ENCODE measurements at regions not wholly inside any gene's neighbourhood (a gene's known extent, or its start where the extent isn't known, plus 50 kb on each side); places are given as distances from the start of the nearest gene placed in this dataset.

DNA sequence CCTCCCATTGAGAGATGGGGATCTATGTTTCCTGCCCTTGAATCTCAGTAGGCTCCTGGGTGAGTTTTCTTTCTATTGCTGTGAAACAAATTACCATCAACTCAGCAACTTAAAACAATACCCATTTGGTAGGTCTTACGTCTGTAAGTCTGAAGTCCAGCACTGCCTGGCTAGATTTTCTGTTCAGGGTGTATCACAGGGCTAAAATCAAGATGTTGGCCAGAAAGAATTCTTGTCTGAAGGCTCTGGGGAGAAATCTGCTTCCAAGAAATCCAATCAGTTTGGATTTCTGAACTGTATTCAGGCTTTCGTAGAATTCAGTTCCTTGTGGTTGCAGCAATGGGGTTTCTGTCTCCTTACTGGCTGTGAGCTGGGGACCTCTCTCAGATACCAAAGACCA lies 99.6 kb upstream of the SLC24A3 start:
- Histone ChIP-seq H3K27ac (ENCODE audit: low read depth, low read length) (no peak overlapping the region), H2AFZ (ENCODE audit: low read length) (no peak overlapping the region), H3K9me3 (ENCODE audit: low read depth, low read length) (no peaks in the 10 kb centered on the region), H3K4me2 (ENCODE audit: insufficient read depth, low read length) (no peak overlapping the region), H4K20me1 (ENCODE audit: insufficient read depth, low read length) (no peaks in the 10 kb centered on the region), H3K4me1 (ENCODE audit: insufficient read depth, low read length) (no peaks in the 10 kb centered on the region), H3K36me3 (ENCODE audit: insufficient read depth, low read length) (no peaks in the 10 kb centered on the region), H3K4me3 (ENCODE audit: insufficient read depth, low read length) (no peak overlapping the region), H3K79me2 (ENCODE audit: insufficient read depth, low read length) (no peaks in the 10 kb centered on the region), H3K27me3 (ENCODE audit: insufficient read depth, low read length) (no peaks in the 10 kb centered on the region)
- DNase-seq (ENCODE audit: insufficient read length, low spot score, missing footprints), result no peak
- TF ChIP-seq CTCF (IDR thresholded peaks at IDR 0.05; ENCODE audit: extremely low read depth, low read depth, low read length), result no peak

GRCh38 chr20:19113343-19113930 lies 99.0 kb upstream of the SLC24A3 start:
- Histone ChIP-seq H3K36me3 (ENCODE audit: insufficient read depth, low read length) (no peaks in the 10 kb centered on the region), H3K27me3 (ENCODE audit: insufficient read depth, low read length) (no peaks in the 10 kb centered on the region), H4K20me1 (ENCODE audit: insufficient read depth, low read length) (no peaks in the 10 kb centered on the region), H3K4me2 (ENCODE audit: insufficient read depth, low read length) (no peak overlapping the region), H3K4me1 (ENCODE audit: insufficient read depth, low read length) (no peaks in the 10 kb centered on the region), H3K9me3 (ENCODE audit: low read depth, low read length) (no peaks in the 10 kb centered on the region), H3K27ac (ENCODE audit: low read depth, low read length) (no peak overlapping the region), H2AFZ (ENCODE audit: low read length) (no peak overlapping the region), H3K79me2 (ENCODE audit: insufficient read depth, low read length) (no peaks in the 10 kb centered on the region), H3K4me3 (ENCODE audit: insufficient read depth, low read length) (no peak overlapping the region)
- TF ChIP-seq CTCF (IDR thresholded peaks at IDR 0.05; ENCODE audit: extremely low read depth, low read depth, low read length), result no peak
- DNase-seq (ENCODE audit: insufficient read length, low spot score, missing footprints), result no peak

GRCh38 chr20:19114410-19114809 lies 98.0 kb upstream of the SLC24A3 start:
- H3K27ac ChIP-seq (ENCODE audit: low read depth, low read length), result no peak overlapping the region
- H3K36me3 ChIP-seq (ENCODE audit: insufficient read depth, low read length), result no peaks in the 10 kb centered on the region
- no peak overlapping the region for H2AFZ ChIP-seq (ENCODE audit: low read length)
- no peak overlapping the region for H3K4me2 ChIP-seq (ENCODE audit: insufficient read depth, low read length)
- no peaks in the 10 kb centered on the region for H3K4me1 ChIP-seq (ENCODE audit: insufficient read depth, low read length)
- no peaks in the 10 kb centered on the region for H3K79me2 ChIP-seq (ENCODE audit: insufficient read depth, low read length)
- no peaks in the 10 kb centered on the region for H3K9me3 ChIP-seq (ENCODE audit: low read depth, low read length)
- H4K20me1 ChIP-seq (ENCODE audit: insufficient read depth, low read length), result no peaks in the 10 kb centered on the region
- no peak for DNase-seq (ENCODE audit: insufficient read length, low spot score, missing footprints)
- TF ChIP-seq CTCF (IDR thresholded peaks at IDR 0.05; ENCODE audit: extremely low read depth, low read depth, low read length), result no peak
- H3K27me3 ChIP-seq (ENCODE audit: insufficient read depth, low read length), result no peaks in the 10 kb centered on the region
- H3K4me3 ChIP-seq (ENCODE audit: insufficient read depth, low read length), result no peak overlapping the region

DNA sequence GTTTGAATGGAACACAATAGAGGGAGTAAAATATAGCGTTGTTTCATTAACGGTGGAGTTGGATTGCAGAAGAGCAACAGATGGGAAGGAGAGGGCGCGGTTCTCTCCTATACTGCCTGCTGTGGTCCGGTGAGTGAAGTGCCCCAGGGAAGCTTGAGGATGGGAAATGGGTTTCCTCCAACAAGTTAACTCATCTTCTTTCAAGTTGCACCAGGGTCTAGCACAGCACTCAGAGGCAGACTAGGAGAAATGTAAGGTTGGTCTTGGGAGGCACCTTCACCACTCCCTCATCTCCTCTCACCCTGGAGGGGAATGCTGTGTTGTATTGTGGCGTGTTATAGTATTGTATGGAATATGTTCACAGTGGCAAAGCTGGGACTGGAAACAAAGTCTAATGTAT lies 96.9 kb upstream of the SLC24A3 start:
- H2AFZ ChIP-seq (ENCODE audit: low read length), result no peak overlapping the region
- TF ChIP-seq CTCF (IDR thresholded peaks at IDR 0.05; ENCODE audit: extremely low read depth, low read depth, low read length), result no peak
- DNase-seq (ENCODE audit: insufficient read length, low spot score, missing footprints), result no peak

More for the DNA sequence above, 96.9 kb upstream of the SLC24A3 start:
- Histone ChIP-seq H3K4me2 (ENCODE audit: insufficient read depth, low read length) (no peak overlapping the region), H4K20me1 (ENCODE audit: insufficient read depth, low read length) (no peaks in the 10 kb centered on the region), H3K4me3 (ENCODE audit: insufficient read depth, low read length) (no peak overlapping the region), H3K36me3 (ENCODE audit: insufficient read depth, low read length) (no peaks in the 10 kb centered on the region), H3K79me2 (ENCODE audit: insufficient read depth, low read length) (no peaks in the 10 kb centered on the region), H3K9me3 (ENCODE audit: low read depth, low read length) (peaks cover 3% of the 10 kb centered on the region), H3K4me1 (ENCODE audit: insufficient read depth, low read length) (no peaks in the 10 kb centered on the region), H3K27me3 (ENCODE audit: insufficient read depth, low read length) (no peaks in the 10 kb centered on the region), H3K27ac (ENCODE audit: low read depth, low read length) (no peak overlapping the region)
